ENCODE measurements at regions not wholly inside any gene's neighbourhood (a gene's known extent, or its start where the extent isn't known, plus 50 kb on each side); places are given as distances from the start of the nearest gene placed in this dataset.

DNA sequence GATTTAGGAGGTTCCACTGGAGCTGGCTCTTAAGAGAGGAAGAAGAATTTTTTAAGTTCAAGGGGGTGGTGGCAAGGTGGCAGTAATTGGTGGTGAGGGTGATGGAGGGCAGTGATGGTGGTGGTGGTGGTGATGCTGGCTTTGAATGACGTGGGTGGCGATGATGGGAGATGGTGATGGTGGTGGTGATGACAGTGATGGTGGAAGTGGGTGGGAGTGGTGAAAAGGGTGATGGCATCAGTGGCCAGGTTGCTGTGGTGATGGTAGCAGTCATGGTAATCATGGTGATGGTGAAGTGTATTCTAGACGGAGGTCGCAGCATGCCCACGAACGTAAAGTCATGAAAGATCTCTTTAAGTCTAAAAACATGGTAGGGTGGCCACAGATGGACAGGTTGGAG is 197.3 kb downstream of the PTEN start:
- H3K4me1 ChIP-seq (ENCODE audit: control insufficient read depth, insufficient read depth, low read length), result peaks cover 12% of the 10 kb centered on the region
- intact Hi-C loops (cut with DNase I), result no loop called here
- H3K9me3 ChIP-seq (ENCODE audit: control insufficient read depth, low read length), result no peaks in the 10 kb centered on the region
- WGBS, result 98% methylated on average over 6 of the region's 6 CpGs
- no peak overlapping the region for H3K27ac ChIP-seq (ENCODE audit: low read length)
- no peak for ATAC-seq
- no peak overlapping the region for H3K4me3 ChIP-seq (ENCODE audit: low read length)
- H3K27me3 ChIP-seq (ENCODE audit: control insufficient read depth, insufficient read depth), result no peaks in the 10 kb centered on the region
- no peak for DNase-seq

DNA sequence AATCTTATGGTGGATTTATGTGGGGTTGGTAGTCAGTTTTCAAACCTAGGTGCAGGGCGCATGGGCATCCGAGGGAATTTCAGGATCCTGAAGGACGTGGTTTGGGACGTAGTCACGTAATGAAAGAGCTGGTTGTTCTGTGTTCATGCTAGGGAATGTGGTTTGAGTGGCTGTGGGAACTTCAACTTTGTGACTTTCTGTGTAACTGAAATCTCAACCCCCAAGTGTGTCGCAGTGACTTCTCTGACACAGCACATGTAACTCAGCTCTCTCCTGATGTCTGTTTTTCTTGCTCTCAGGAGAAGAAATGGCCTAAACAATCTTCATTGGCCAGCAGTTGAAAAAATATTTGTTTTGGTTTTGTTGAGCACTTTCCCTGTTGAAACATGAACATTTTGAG is 199.0 kb downstream of the PTEN start:
- intact Hi-C loops (cut with DNase I), result no loop called here
- H3K27ac ChIP-seq (ENCODE audit: low read length), result no peak overlapping the region
- WGBS, result 63% methylated on average over 6 of the region's 6 CpGs
- H3K4me1 ChIP-seq (ENCODE audit: control insufficient read depth, insufficient read depth, low read length), result peaks cover 12% of the 10 kb centered on the region
- H3K27me3 ChIP-seq (ENCODE audit: control insufficient read depth, insufficient read depth), result no peaks in the 10 kb centered on the region
- ATAC-seq (no peak), DNase-seq (no peak)
- H3K4me3 ChIP-seq (ENCODE audit: low read length), result no peak overlapping the region
- no peaks in the 10 kb centered on the region for H3K9me3 ChIP-seq (ENCODE audit: control insufficient read depth, low read length)

DNA sequence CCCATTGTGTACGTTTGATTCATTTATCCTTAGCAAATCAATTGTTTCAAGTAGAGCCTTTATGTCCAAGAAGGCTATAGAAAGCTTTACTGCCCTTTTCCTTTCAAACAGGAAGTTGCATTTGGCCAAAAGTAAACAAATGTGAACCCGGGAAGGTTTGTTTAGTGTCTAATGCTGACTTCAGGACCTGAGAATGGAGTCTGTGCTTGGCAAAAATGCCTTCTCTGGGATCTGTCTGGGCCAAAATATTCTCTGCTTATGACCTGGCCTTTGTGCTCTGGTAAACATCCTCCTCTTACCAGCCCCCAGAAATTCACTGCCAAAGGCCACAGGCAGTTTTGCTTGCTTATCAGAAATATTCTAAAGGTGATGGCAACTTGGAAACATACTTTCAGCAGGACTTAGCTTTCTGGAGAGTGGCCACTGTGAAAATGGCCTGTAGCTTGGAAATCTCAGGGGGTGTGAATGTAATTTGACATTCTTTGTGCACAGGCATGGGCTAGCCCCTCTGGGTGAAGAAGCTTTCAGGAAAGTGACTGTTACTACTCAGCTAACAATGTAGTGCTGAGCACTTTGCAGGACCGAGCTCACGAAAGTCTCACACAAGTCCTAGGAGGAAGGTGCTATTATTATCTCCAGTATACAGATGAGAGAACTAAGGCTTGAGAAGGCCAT is 199.5 kb downstream of the PTEN start:
- H3K27me3 ChIP-seq (ENCODE audit: control insufficient read depth, insufficient read depth), result no peaks in the 10 kb centered on the region
- peaks cover 12% of the 10 kb centered on the region for H3K4me1 ChIP-seq (ENCODE audit: control insufficient read depth, insufficient read depth, low read length)
- intact Hi-C loops (cut with DNase I), result no loop called here
- no peaks in the 10 kb centered on the region for H3K9me3 ChIP-seq (ENCODE audit: control insufficient read depth, low read length)
- DNase-seq, result no peak
- ATAC-seq, result no peak
- H3K4me3 ChIP-seq (ENCODE audit: low read length), result no peak overlapping the region
- H3K27ac ChIP-seq (ENCODE audit: low read length), result peak overlapping the region; percentile 12
- 49% methylated on average over 4 of the region's 4 CpGs for WGBS

DNA sequence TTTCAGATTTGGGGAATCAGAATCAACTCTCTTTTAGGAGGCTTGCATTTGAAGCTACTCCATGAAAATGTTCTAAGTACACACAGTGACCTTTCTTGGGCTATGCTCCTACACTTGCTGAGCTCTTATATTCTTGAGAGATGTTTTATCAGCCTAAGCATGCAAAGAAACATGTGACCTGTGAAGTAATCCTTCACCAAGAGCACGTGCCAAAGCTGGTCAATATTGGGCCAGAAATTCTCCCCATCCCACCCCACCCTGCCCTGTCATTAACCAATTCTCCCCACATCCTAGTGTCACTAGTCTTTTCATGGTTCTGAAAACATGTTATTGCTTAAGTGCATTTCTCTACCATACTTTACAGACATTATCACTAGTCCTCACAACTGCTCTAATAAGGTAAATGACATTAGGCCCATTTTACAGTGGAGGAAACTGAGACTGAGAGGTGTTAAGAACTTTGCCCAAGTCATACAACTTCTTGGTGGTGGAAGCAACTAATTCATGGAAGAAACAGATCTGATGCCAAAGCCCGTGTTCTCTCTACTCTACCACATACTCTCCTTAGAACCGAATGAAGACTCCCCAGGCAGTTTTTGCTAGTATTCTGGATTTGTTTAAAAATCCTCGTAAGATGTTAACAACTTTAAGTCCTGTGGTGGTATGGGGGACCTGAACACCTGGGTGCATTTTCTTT is 200.6 kb downstream of the PTEN start:
- no peaks in the 10 kb centered on the region for H3K9me3 ChIP-seq (ENCODE audit: control insufficient read depth, low read length)
- no peak overlapping the region for H3K27ac ChIP-seq (ENCODE audit: low read length)
- no peak for ATAC-seq
- intact Hi-C loops (cut with DNase I), result no loop called here
- H3K4me1 ChIP-seq (ENCODE audit: control insufficient read depth, insufficient read depth, low read length), result peaks cover 12% of the 10 kb centered on the region
- no peak overlapping the region for H3K4me3 ChIP-seq (ENCODE audit: low read length)
- 37% methylated on average over 4 of the region's 4 CpGs for WGBS
- H3K27me3 ChIP-seq (ENCODE audit: control insufficient read depth, insufficient read depth), result no peaks in the 10 kb centered on the region
- no peak for DNase-seq

DNA sequence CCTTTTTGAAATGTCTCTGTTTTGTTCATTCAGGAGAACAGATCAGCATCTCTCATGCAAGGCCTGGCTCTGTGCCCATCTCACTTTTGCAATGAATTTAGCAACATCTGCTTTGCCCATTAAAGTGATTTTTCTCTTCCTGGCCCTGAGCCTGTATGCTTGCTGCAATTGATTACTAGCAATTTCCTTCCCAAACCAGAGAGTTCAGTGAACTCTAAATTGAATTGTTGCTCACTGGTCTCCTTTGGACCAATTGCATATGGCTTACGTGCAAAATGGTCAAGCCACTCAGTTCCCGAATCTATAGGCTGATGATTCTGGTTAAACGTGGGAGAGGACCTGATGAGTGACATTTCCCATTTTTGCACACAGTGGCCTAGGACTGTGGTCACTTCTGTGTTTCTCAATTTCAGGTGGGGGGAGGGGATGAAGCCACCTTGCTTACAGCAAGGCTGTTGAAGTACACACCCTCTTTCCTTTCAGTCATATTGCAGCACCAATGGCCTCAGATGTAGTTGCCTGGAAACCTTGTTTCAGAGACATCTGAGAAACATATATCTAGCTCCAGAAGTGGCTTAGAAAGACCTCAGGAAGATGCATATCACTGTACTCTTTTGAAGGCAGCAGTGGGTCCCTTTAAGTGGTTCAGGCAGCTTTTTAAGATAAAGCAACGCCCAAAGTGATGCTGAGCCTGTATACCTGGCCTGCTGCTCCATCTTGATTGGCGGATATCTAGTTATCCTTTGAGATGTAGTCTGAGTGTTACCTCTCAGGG is 201.4 kb downstream of the PTEN start:
- Histone ChIP-seq H3K27me3 (ENCODE audit: control insufficient read depth, insufficient read depth) (no peaks in the 10 kb centered on the region), H3K4me1 (ENCODE audit: control insufficient read depth, insufficient read depth, low read length) (peaks cover 12% of the 10 kb centered on the region), H3K27ac (ENCODE audit: low read length) (peak overlapping the region; percentile 72), H3K4me3 (ENCODE audit: low read length) (no peak overlapping the region), H3K9me3 (ENCODE audit: control insufficient read depth, low read length) (no peaks in the 10 kb centered on the region)
- DNase-seq (peak; percentile 59 to 74 (median 68)), ATAC-seq (peak; percentile 39 to 52)
- WGBS, result 74% methylated on average over 5 of the region's 5 CpGs
- intact Hi-C loops (cut with DNase I), result no loop called here

DNA sequence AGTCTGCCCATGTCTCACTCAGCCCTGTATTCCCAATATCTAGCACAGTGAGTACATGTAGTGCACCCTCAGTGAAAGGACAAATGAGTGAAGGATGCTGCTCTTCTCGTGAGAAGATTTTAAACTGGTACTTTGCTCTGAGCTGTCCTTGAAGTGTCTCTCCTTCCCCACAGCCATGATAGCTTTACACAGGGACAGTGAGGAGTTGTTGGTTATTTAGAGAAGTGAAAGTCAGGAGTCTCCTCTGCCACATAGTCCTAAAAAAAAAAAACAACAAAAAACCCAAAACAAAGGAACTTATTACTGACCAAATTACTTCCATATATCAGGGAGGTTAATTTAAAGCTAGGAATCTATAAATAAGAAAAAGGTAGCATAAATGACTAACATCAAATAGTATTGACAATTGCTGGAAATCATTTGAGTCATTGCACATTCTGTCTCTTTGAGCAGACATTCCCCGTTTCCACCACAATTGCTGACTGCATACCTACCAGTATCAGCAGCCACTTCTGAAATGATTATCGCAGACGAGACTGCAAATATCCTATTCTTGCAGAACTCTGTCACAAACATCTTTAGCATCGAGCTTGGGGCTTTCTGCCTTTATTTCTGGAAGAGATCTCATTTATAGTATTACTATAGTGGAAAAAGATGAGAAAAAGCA is 202.1 kb downstream of the PTEN start:
- peaks cover 12% of the 10 kb centered on the region for H3K4me1 ChIP-seq (ENCODE audit: control insufficient read depth, insufficient read depth, low read length)
- intact Hi-C loops (cut with DNase I), result no loop called here

DNA sequence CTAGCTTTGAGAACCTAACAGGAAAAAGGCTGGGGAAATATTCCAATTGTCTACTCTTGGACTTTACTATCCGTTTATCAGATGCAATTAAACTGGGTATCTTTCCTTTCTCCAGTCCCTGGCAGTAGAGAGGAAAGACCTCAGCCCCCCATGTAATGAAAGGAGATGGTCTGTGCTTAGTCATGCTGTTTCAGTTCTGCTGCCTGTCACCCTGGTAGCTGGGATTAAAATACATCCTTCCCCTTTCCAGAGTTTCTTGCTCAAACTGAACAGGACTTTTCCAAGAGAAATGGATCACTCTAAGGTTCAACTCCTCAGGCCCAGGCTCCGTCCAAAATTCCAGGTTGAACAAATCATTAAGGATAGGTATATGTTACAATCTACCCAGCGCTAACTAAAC is 202.9 kb downstream of the PTEN start:
- intact Hi-C loops (cut with DNase I), result no loop called here
- ATAC-seq (no peak), DNase-seq (no peak)
- Histone ChIP-seq H3K27me3 (ENCODE audit: control insufficient read depth, insufficient read depth) (no peaks in the 10 kb centered on the region), H3K27ac (ENCODE audit: low read length) (no peak overlapping the region), H3K4me3 (ENCODE audit: low read length) (no peak overlapping the region), H3K4me1 (ENCODE audit: control insufficient read depth, insufficient read depth, low read length) (peaks cover 12% of the 10 kb centered on the region), H3K9me3 (ENCODE audit: control insufficient read depth, low read length) (no peaks in the 10 kb centered on the region)
- WGBS, result 80% methylated on average over 3 of the region's 3 CpGs

More for the DNA sequence above, 202.1 kb downstream of the PTEN start:
- WGBS, result 79% methylated on average over 5 of the region's 5 CpGs
- Histone ChIP-seq H3K27ac (ENCODE audit: low read length) (peak overlapping the region; percentile 72), H3K4me3 (ENCODE audit: low read length) (no peak overlapping the region), H3K27me3 (ENCODE audit: control insufficient read depth, insufficient read depth) (no peaks in the 10 kb centered on the region), H3K9me3 (ENCODE audit: control insufficient read depth, low read length) (no peaks in the 10 kb centered on the region)
- DNase-seq, result no peak
- peak; percentile 28 to 36 for ATAC-seq

DNA sequence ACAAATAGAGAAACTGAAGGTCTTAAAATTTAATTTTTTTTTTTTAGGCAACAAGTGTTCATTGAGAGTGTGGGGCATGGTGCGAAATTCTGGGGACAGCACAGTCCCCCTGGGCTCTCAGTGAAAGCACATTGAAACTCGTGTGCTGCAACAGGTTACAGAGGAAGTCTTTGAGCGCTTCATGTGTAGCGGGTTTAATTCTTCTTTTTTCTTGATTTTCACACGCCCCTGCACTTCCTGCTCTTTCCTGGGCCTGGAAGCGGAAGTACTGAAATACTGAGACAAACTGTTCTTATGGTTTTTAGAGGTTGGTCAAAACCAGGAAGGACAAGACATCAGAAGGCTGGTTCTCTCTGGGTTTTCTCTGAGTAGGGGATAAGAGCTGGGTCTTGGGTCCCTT is 203.5 kb downstream of the PTEN start:
- H3K4me3 ChIP-seq (ENCODE audit: low read length), result no peak overlapping the region
- ATAC-seq (peak; percentile 44 to 58), DNase-seq (no peak)
- no peaks in the 10 kb centered on the region for H3K27me3 ChIP-seq (ENCODE audit: control insufficient read depth, insufficient read depth)
- intact Hi-C loops (cut with DNase I), result no loop called here
- H3K27ac ChIP-seq (ENCODE audit: low read length), result no peak overlapping the region
- WGBS, result 67% methylated on average over 6 of the region's 6 CpGs
- H3K4me1 ChIP-seq (ENCODE audit: control insufficient read depth, insufficient read depth, low read length), result peaks cover 12% of the 10 kb centered on the region
- H3K9me3 ChIP-seq (ENCODE audit: control insufficient read depth, low read length), result no peaks in the 10 kb centered on the region

DNA sequence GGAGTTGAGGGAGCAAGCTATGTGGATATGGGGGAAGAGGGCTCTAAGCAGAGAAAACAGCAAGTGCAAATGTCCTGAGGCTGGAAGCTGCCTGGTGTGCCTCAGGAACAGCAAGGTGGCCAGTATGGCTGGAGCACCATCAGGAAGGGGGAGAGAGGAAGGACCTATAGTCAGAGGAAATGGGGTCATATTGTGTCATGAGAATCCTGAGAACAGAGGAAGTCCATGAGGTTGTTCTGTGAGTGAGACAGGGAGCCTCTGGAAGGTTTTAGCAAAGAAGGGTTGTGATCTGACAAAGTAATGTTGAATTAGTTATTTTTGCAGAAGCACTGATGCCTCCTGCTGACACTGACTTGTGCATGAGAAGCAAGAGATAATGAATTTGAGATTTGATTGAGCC is 204.3 kb downstream of the PTEN start:
- ATAC-seq (peak; percentile 22 to 43), DNase-seq (no peak)
- H3K9me3 ChIP-seq (ENCODE audit: control insufficient read depth, low read length), result no peaks in the 10 kb centered on the region
- intact Hi-C loops (cut with DNase I), result no loop called here
- no peak overlapping the region for H3K4me3 ChIP-seq (ENCODE audit: low read length)
- peaks cover 12% of the 10 kb centered on the region for H3K4me1 ChIP-seq (ENCODE audit: control insufficient read depth, insufficient read depth, low read length)
- peak overlapping the region; percentile 23 for H3K27ac ChIP-seq (ENCODE audit: low read length)
- H3K27me3 ChIP-seq (ENCODE audit: control insufficient read depth, insufficient read depth), result no peaks in the 10 kb centered on the region

DNA sequence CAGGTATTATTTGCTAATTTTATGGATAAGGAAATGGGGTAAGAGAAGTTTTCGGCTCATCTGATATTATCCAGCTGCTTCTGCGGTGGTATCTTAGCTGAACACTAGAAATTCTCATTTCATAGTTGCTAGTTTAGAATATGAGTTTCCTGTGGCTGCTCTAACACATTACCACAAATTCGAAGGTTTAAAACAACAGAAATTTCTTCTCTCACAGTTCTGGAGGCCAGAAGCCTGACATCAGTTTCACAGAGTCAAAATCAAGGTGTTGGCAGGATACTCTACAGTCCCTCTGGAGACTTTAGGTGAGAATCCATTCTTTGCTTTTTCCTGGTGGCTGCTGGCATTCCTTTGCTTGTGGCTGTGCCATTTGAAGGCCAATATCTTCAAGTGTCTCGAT is 205.9 kb downstream of the PTEN start:
- Histone ChIP-seq H3K4me3 (ENCODE audit: low read length) (no peak overlapping the region), H3K27ac (ENCODE audit: low read length) (no peak overlapping the region), H3K27me3 (ENCODE audit: control insufficient read depth, insufficient read depth) (no peaks in the 10 kb centered on the region), H3K4me1 (ENCODE audit: control insufficient read depth, insufficient read depth, low read length) (peaks cover 7% of the 10 kb centered on the region), H3K9me3 (ENCODE audit: control insufficient read depth, low read length) (no peaks in the 10 kb centered on the region)
- intact Hi-C loops (cut with DNase I), result no loop called here
- DNase-seq (no peak), ATAC-seq (no peak)
- 91% methylated on average over 4 of the region's 4 CpGs for WGBS

All from right cardiac atrium (tissue), 5 donors.